GM12874 (cell line): ENCODE measurements at regions not wholly inside any gene's neighbourhood (a gene's known extent, or its start where the extent isn't known, plus 50 kb on each side); places are given as distances from the start of the nearest gene placed in this dataset.

Source experiments
- TF ChIP-seq, protein P1 (sequence below): IDR thresholded peaks from 2 replicates; pipeline ENCODE4 v1.5.1; 2011; ENCODE audit warnings: low read depth, mild to moderate bottlenecking, control low read depth, low read length, moderate library complexity; ENCODE audit not compliant: insufficient read depth

DNA sequence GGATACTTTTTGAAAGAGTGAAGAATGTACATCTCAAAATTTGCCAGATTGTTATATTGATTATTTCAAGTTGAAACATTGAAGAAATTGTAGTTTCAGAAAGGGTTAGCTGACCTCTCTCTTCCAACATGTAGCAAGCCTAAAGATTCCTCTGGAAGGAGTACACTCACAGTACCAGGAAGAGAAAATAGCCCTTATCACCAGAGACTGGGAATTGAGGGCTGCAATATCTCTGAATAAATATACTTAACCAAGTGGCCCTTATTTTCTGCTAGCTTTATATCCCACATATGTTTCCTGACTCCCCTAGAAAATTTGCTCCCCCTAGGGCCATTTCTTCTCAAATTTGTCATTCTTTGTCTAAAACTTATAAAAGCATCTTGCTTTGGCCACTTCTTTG, 332.2 kb downstream of the GASK1B start:
- TF ChIP-seq, protein P1, sequence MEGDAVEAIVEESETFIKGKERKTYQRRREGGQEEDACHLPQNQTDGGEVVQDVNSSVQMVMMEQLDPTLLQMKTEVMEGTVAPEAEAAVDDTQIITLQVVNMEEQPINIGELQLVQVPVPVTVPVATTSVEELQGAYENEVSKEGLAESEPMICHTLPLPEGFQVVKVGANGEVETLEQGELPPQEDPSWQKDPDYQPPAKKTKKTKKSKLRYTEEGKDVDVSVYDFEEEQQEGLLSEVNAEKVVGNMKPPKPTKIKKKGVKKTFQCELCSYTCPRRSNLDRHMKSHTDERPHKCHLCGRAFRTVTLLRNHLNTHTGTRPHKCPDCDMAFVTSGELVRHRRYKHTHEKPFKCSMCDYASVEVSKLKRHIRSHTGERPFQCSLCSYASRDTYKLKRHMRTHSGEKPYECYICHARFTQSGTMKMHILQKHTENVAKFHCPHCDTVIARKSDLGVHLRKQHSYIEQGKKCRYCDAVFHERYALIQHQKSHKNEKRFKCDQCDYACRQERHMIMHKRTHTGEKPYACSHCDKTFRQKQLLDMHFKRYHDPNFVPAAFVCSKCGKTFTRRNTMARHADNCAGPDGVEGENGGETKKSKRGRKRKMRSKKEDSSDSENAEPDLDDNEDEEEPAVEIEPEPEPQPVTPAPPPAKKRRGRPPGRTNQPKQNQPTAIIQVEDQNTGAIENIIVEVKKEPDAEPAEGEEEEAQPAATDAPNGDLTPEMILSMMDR: no peak

DNA sequence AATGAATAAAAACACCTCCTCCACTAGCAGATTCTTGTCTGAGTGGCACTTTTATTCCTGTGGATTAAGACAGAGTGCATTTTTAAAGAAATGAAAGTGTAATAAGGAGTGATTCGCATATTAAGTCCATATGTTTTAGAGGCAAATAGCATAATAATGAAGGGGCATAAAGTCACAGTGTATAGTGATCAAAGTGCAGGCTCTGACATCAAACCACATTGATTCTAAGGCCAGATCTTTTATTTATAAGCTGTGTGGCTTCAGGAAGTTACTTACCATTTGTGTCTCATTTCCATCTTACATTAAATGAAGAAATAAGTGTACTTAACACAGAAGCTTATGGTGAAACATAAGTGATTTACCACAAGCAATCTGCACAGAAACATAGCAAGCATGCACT, 332.8 kb downstream of the GASK1B start:
- TF ChIP-seq, protein P1: no peak

DNA sequence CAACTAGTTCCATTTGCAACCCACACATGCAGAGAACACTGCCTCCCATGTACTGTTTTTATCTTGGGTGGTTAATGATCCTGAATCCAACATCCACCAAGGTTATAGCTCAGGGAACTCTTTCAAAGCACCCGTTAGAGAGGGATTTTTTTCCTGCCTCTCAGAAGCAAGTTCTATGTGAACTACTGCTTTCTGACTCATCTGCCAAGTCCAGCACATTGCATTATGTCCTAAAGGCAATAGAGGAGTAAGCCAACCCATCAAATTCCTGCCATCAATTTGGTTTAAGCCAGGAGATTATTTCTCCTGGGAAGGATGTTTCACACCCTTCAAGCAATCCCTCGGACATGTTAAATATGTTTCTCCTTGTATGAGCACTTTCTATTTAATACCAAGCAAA, 334.5 kb downstream of the GASK1B start:
- TF ChIP-seq, protein P1: no peak

DNA sequence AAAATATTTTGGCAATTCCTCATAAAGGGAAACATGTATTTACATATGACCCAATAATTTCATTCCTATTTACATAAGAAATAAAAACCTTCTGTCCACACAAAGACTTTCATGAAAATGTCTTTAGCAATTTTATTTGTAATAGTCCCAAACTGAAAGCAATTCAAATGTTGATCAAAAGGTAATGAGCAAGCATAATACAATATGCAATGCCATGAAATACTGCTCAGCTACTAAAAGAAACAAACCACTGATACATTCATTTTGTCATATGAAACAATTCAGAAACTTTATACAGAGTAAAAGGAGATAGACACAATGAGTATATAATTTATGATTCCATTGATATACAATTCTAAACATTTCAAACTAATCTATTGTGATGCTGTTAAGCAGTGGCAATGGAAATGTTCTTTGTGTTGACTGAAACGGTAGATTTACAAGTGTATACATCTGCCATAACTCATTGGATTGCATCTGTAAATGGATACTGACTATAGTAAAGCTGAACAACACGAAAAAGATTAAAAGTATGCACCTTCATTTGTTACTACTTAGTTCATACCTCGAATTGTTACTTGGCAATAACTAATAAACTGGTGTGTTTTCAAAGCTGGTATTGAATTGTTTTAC, 335.6 kb downstream of the GASK1B start:
- TF ChIP-seq, protein P1: no peak

DNA sequence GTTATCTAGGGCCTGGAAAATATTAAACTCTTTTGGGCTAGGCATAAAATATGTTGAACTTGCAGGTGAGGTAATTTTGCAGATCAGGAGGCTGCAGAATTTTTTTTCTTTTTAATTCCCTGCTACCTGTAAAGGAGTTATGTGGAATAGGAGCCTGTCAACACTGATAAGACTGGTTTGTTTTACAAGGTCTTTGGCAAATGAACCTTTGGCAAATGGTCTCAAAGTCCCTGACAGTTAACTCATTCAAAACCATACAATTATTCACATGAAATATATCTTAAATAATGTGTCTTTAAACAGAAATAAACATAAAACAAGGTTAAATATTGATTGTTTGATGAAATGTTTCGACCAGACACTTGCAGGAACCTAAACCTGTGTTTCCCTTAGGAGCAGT, 340.2 kb downstream of the GASK1B start:
- TF ChIP-seq, protein P1: no peak

DNA sequence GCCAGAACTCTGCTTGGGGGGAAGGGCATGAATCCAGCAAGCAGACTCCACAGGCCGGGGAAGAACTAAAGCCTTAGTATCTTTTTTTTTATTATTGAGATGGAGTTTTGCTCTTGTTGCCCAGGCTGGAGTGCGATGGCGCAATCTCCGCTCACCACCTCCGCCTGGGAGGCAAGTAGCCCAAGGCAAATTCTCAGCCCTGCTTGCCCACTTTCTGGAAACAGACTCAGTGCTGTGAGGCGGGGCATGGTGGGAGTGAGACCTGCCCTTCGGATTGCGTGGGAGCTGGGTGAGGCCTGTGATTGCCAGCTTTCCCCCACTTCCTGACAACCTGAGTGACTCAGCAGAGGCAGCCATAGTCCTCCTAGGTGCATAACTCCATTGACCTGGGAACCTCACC, 348.8 kb downstream of the GASK1B start:
- TF ChIP-seq, protein P1: no peak

DNA sequence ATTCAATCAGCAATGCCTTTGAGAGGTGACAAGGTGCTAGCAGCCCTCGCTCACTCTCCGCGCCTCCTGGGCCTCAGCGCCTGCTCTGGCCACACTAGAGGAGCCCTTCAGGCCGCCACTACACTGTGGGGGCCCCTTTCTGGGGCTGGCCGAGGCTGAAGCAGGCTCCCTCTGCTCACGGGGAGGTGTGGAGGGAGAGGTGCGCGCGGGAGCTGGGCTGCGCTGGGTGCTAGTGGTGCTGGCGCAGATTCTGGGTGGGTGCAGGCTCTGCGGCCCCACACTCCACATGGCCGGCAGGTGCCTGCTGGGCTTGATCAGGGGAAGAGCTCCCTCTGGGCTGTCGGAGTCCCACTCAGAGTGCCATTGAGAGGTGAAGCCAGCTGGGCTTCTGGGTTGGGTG, 351.0 kb downstream of the GASK1B start:
- TF ChIP-seq, protein P1: no peak
